Brain microvascular endothelial cell (primary cell): ENCODE measurements at regions not wholly inside any gene's neighbourhood (a gene's known extent, or its start where the extent isn't known, plus 50 kb on each side); places are given as distances from the start of the nearest gene placed in this dataset.

Experiments used
- DNase-seq: peaks from one replicate; pipeline ENCODE4 v3.0.0-alpha.2; 2020
- H3K27ac ChIP-seq: fragments of 250-450 bp; sonication (Bioruptor Pico); 2 replicates; pipeline ENCODE4 v1.5.1; 2020; ENCODE audit warnings: mild to moderate bottlenecking, moderate library complexity
- H3K27me3 ChIP-seq: fragments of 250-450 bp; sonication (Bioruptor Pico); replicated peaks from 2 replicates; pipeline ENCODE4 v1.5.1; 2020; ENCODE audit warnings: mild to moderate bottlenecking
- H3K36me3 ChIP-seq: fragments of 250-450 bp; sonication (Bioruptor Pico); replicated peaks from 2 replicates; pipeline ENCODE4 v1.5.1; 2020; ENCODE audit warnings: mild to moderate bottlenecking
- H3K4me3 ChIP-seq: 2 replicates; pipeline ENCODE4 v1.5.1; 2011; ENCODE audit warnings: low read depth, mild to moderate bottlenecking, control low read depth, low read length, moderate library complexity
- CTCF ChIP-seq: IDR thresholded peaks from 2 replicates; pipeline ENCODE4 v1.5.1; 2011; ENCODE audit warnings: low read depth, mild to moderate bottlenecking, moderate library complexity, low read length, control low read depth, inconsistent platforms; ENCODE audit errors: missing control alignments
- in situ Hi-C: cut with HindIII; loops from 2 replicates; pipeline ENCODE4 v1.10.0; 2017; ENCODE audit warnings: low sequenced_read_pairs, low pct_ligation_motif_present

DNA sequence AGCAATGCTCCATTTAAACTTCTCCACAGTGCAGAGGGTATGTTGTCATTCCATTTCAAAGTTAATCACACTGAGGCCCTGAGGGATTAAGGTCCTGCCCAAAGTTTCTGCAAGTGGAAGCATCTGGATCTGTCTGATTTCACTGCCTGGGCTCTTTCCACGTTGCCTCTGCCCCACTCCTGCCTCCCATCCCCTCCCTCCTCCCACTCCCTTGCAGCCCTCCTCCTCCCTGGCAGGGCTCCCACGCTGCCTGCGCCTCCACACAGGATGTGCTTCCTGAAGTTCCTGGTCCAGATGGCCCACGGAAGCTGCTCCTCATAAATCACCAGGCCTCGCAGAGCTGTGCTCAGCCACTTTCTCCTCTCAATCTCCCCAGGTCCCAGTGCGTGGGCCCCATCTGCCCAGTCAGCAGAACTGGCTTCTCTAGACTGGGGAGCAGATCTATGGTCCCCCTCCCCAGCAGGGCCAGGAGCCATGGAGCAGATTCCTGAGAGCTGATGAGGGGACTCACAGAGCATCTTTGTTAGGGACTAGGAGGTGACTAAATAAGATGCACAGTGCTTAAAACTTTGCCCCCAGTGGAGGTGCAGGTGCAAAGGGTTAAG is 65.4 kb upstream of the MAFB start:
- no peak for DNase-seq
- TF ChIP-seq CTCF, result no peak
- H3K27me3 ChIP-seq, result no peaks in the 10 kb centered on the region
- no peaks in the 10 kb centered on the region for H3K36me3 ChIP-seq
- H3K4me3 ChIP-seq, result no peak overlapping the region
- H3K27ac ChIP-seq, result no peak overlapping the region
- in situ Hi-C loops, result no loop called here

DNA sequence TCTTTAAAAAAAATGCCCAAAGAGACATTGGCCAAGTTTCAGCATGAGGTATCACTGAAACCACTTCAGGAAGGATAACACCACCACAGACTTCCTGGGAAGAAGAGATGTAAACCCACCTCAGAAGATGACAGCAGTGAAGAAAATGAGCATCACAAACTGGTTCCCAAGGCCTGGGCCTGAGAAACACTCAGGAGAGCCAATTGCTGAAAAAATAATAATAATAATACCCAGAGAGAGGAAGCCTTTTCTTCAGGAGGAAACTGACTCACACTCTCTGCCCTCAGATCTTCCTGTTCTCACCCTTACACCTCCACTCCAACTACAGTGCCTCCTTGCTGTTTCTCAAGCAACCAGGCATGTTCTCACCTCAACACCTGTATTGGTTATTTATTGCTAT is 68.1 kb upstream of the MAFB start:
- Histone ChIP-seq H3K4me3 (no peak overlapping the region), H3K27ac (no peak overlapping the region), H3K36me3 (no peaks in the 10 kb centered on the region), H3K27me3 (no peaks in the 10 kb centered on the region)
- DNase-seq, result peak; percentile 4
- TF ChIP-seq CTCF, result no peak
- in situ Hi-C loops, result no loop called here

DNA sequence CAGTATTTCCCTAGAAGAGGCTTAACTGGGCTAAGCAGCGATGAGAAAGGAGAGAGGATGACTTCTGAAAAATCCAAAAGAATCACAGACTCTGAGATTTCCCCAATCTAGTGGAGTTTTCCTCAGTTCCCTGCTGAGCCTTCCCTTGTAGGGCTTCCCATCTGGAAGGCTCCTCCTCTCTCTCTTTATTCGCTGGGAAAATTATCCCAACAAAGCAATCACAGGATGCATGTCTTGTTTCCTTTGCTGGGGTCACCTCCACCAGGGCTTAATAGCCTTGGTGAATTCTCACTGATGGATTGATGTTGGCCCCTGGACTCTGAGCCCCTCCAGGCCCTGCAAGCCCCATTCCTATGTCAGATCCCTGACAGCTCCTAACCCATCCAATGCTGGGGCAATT is 69.8 kb upstream of the MAFB start:
- DNase-seq, result no peak
- TF ChIP-seq CTCF, result no peak

GRCh38 chr20:40760399-40760798 is 71.4 kb upstream of the MAFB start:
- no peak for DNase-seq
- Histone ChIP-seq H3K4me3 (no peak overlapping the region), H3K27me3 (no peaks in the 10 kb centered on the region), H3K36me3 (no peaks in the 10 kb centered on the region), H3K27ac (no peak overlapping the region)
- no peak for TF ChIP-seq CTCF
- in situ Hi-C loops, result no loop called here

More for the DNA sequence above, 69.8 kb upstream of the MAFB start:
- Histone ChIP-seq H3K27ac (no peak overlapping the region), H3K4me3 (no peak overlapping the region), H3K36me3 (no peaks in the 10 kb centered on the region), H3K27me3 (no peaks in the 10 kb centered on the region)
- in situ Hi-C loops, result no loop called here

GRCh38 chr20:40763646-40764295 is 74.7 kb upstream of the MAFB start:
- in situ Hi-C loops, result no loop called here
- H3K27me3 ChIP-seq, result no peaks in the 10 kb centered on the region
- H3K36me3 ChIP-seq, result no peaks in the 10 kb centered on the region
- H3K4me3 ChIP-seq, result no peak overlapping the region
- H3K27ac ChIP-seq, result no peak overlapping the region
- DNase-seq, result no peak
- no peak for TF ChIP-seq CTCF
